ENCODE measurements at regions not wholly inside any gene's neighbourhood (a gene's known extent, or its start where the extent isn't known, plus 50 kb on each side); places are given as distances from the start of the nearest gene placed in this dataset.

- no peak for DNase-seq
Observed at GRCh38 chr12:97097734-97098133, 190.7 kb downstream of the NEDD1 start.

GRCh38 chr12:97109441-97109840 is 202.4 kb downstream of the NEDD1 start:
- DNase-seq: no peak

- no peak for DNase-seq
Observed at GRCh38 chr12:97112136-97112535, 205.1 kb downstream of the NEDD1 start.

- DNase-seq: no peak
Observed at GRCh38 chr12:97118796-97119375, 211.8 kb downstream of the NEDD1 start.

- no peak for DNase-seq
Observed at GRCh38 chr12:97127061-97127460, 220.0 kb downstream of the NEDD1 start.

GRCh38 chr12:97131220-97131981 is 224.3 kb downstream of the NEDD1 start:
- no peak for DNase-seq

- no peak for DNase-seq
Observed at GRCh38 chr12:97132270-97132669, 225.2 kb downstream of the NEDD1 start.

GRCh38 chr12:97134495-97134894 is 227.4 kb downstream of the NEDD1 start:
- DNase-seq: no peak

- no peak for DNase-seq
Observed at GRCh38 chr12:97140355-97140754, 233.3 kb downstream of the NEDD1 start.

GRCh38 chr12:97142737-97143410 is 235.8 kb downstream of the NEDD1 start:
- DNase-seq: no peak

- peak; percentile 14 for DNase-seq
Observed at GRCh38 chr12:97148941-97149559, 242.0 kb downstream of the NEDD1 start.

- DNase-seq: no peak
Observed at GRCh38 chr12:97151481-97151880, 244.4 kb downstream of the NEDD1 start.

GRCh38 chr12:97159377-97159776 is 252.3 kb downstream of the NEDD1 start:
- no peak for DNase-seq

GRCh38 chr12:97160277-97160676 is 253.2 kb downstream of the NEDD1 start:
- DNase-seq: no peak

- no peak for DNase-seq
Observed at GRCh38 chr12:97162173-97162572, 255.1 kb downstream of the NEDD1 start.

- DNase-seq: no peak
Observed at GRCh38 chr12:97164936-97165335, 257.9 kb downstream of the NEDD1 start.

GRCh38 chr12:97167598-97167997 is 260.5 kb downstream of the NEDD1 start:
- no peak for DNase-seq

GRCh38 chr12:97168804-97169203 is 261.7 kb downstream of the NEDD1 start:
- no peak for DNase-seq

- DNase-seq: no peak
Observed at GRCh38 chr12:97169889-97170567, 263.0 kb downstream of the NEDD1 start.

- no peak for DNase-seq
Observed at GRCh38 chr12:97173688-97174410, 266.8 kb downstream of the NEDD1 start.

GRCh38 chr12:97177481-97177880 is 270.4 kb downstream of the NEDD1 start:
- peak; percentile 2 for DNase-seq

- DNase-seq: no peak
Observed at GRCh38 chr12:97181571-97182265, 274.7 kb downstream of the NEDD1 start.
